Non-pigmented ciliary epithelial cell (primary cell): ENCODE measurements at regions not wholly inside any gene's neighbourhood (a gene's known extent, or its start where the extent isn't known, plus 50 kb on each side); places are given as distances from the start of the nearest gene placed in this dataset.
A peak's percentile ranks its signal among the peaks of the same experiment; 100 is the strongest.

ENCODE experiments used
- DNase-seq: peaks from one replicate; pipeline ENCODE4 v3.0.0-alpha.2; 2010; ENCODE audit warnings: low read depth

- no peak for DNase-seq
These were observed 189.7 kb downstream of the BCAT1 start for GRCh38 chr12:24759155-24759554.

GRCh38 chr12:24756479-24757024 is 192.3 kb downstream of the BCAT1 start:
- no peak for DNase-seq

GRCh38 chr12:24754690-24755638 is 193.9 kb downstream of the BCAT1 start:
- peak; percentile 94 for DNase-seq

GRCh38 chr12:24752763-24753462 is 196.0 kb downstream of the BCAT1 start:
- no peak for DNase-seq

GRCh38 chr12:24751181-24751580 is 197.7 kb downstream of the BCAT1 start:
- DNase-seq, result no peak

GRCh38 chr12:24750263-24750662 is 198.6 kb downstream of the BCAT1 start:
- DNase-seq, result no peak

GRCh38 chr12:24749171-24749570 is 199.7 kb downstream of the BCAT1 start:
- DNase-seq, result no peak

GRCh38 chr12:24748326-24748725 is 200.6 kb downstream of the BCAT1 start:
- no peak for DNase-seq

- no peak for DNase-seq
These were observed 202.0 kb downstream of the BCAT1 start for GRCh38 chr12:24746864-24747263.

- no peak for DNase-seq
These were observed 202.8 kb downstream of the BCAT1 start for GRCh38 chr12:24746006-24746671.

- no peak for DNase-seq
These were observed 204.7 kb downstream of the BCAT1 start for GRCh38 chr12:24743941-24744793.

GRCh38 chr12:24742378-24742777 is 206.5 kb downstream of the BCAT1 start:
- no peak for DNase-seq

GRCh38 chr12:24741216-24741615 is 207.7 kb downstream of the BCAT1 start:
- DNase-seq, result no peak

GRCh38 chr12:24739106-24739779 is 209.7 kb downstream of the BCAT1 start:
- DNase-seq, result no peak

- DNase-seq, result no peak
These were observed 210.5 kb downstream of the BCAT1 start for GRCh38 chr12:24738441-24738840.

- no peak for DNase-seq
These were observed 217.3 kb downstream of the BCAT1 start for GRCh38 chr12:24731596-24731995.

GRCh38 chr12:24730489-24730896 is 218.4 kb downstream of the BCAT1 start:
- DNase-seq, result no peak

- DNase-seq, result no peak
These were observed 220.1 kb downstream of the BCAT1 start for GRCh38 chr12:24728826-24729225.

GRCh38 chr12:24728366-24728765 is 220.5 kb downstream of the BCAT1 start:
- no peak for DNase-seq

GRCh38 chr12:24725616-24726015 is 223.3 kb downstream of the BCAT1 start:
- no peak for DNase-seq

GRCh38 chr12:24724814-24725213 is 224.1 kb downstream of the BCAT1 start:
- DNase-seq, result no peak
